Kidney (tissue), 13 donors: ENCODE measurements at regions not wholly inside any gene's neighbourhood (a gene's known extent, or its start where the extent isn't known, plus 50 kb on each side); places are given as distances from the start of the nearest gene placed in this dataset.

Experiments used
- DNase-seq, 5 donors: peaks; one replicate each; pipeline ENCODE4 v3.0.0-alpha.2; 2013 to 2020
- FAIRE-seq: peaks from 2 replicates; lab custom pipeline; 2012; peaks lifted over from hg19 to GRCh38; lab: Jason Lieb, UNC
- H3K27ac ChIP-seq, 2 donors: one replicate each; pipeline ENCODE4 v1.7.0; 2013; ENCODE audit warnings: low read depth in 2 of 2, low read length in 2 of 2, inconsistent platforms in 1 of 2
- H3K27me3 ChIP-seq: one replicate; pipeline ENCODE4 v1.7.1; 2013; ENCODE audit warnings: low read length, inconsistent platforms; ENCODE audit not compliant: control insufficient read depth, insufficient read depth
- H3K36me3 ChIP-seq, 3 donors: one replicate each; pipeline versions ENCODE4 v1.7.0 to v1.7.1; 2013; ENCODE audit warnings: low read length in 3 of 3, control low read depth in 1 of 3, inconsistent platforms in 1 of 3; ENCODE audit not compliant: insufficient read depth in 3 of 3, control insufficient read depth in 2 of 3
- H3K4me1 ChIP-seq, 3 donors: one replicate each; pipeline versions ENCODE4 v1.7.0 to v1.7.1; 2013; ENCODE audit warnings: low read length in 3 of 3, inconsistent platforms in 1 of 3, low read depth in 1 of 3; ENCODE audit not compliant: control insufficient read depth in 2 of 3, insufficient read depth in 2 of 3
- H3K4me3 ChIP-seq, 3 donors: one replicate each; pipeline versions ENCODE4 v1.7.0 to v1.8.1; 2013; ENCODE audit warnings: low read length in 3 of 3, control low read depth in 1 of 3, inconsistent platforms in 1 of 3
- H3K9ac ChIP-seq, 3 donors: one replicate each; pipeline versions ENCODE4 v1.7.0 to v1.7.1; 2013; ENCODE audit warnings: low read length in 3 of 3, control low read depth in 1 of 3, inconsistent platforms in 1 of 3
- H3K9me3 ChIP-seq, 3 donors: one replicate each; pipeline versions ENCODE4 v1.7.0 to v1.7.1; 2013; ENCODE audit warnings: low read length in 3 of 3, control low read depth in 1 of 3, inconsistent platforms in 1 of 3; ENCODE audit not compliant: control insufficient read depth in 2 of 3, insufficient read depth in 1 of 3
- CTCF ChIP-seq: IDR thresholded peaks from 3 replicates; pipeline ENCODE4 v1.5.1; 2012; ENCODE audit warnings: mild to moderate bottlenecking, moderate library complexity, borderline replicate concordance; ENCODE audit not compliant: insufficient read depth; ENCODE audit errors: extremely low read depth
- intact Hi-C: fragments of 100-400 bp; cut with DNase I; formaldehyde crosslinking; loops from one replicate; pipeline ENCODE4 v1.11.1; 2022
- donor health status: control.
- donor health status: control.
- donor health status: control.
- donor health status: control.
- donor health status: control.
- donor health status: DM: yes; HTN: yes; CAD: no.
- donor health status: Normal renal cell carcinoma (clear cell type).

GRCh38 chr1:235056937-235057336 lies 71.7 kb downstream of the TOMM20 start:
- H3K9me3 ChIP-seq, result no peaks in the 10 kb centered on the region
- H3K27ac ChIP-seq, result no peak overlapping the region
- H3K9ac ChIP-seq, result no peak overlapping the region
- H3K36me3 ChIP-seq, result no peaks in the 10 kb centered on the region
- TF ChIP-seq CTCF, result no peak
- H3K27me3 ChIP-seq, result no peaks in the 10 kb centered on the region
- intact Hi-C loops, result no loop called here
- no peak overlapping the region for H3K4me3 ChIP-seq
- H3K4me1 ChIP-seq, result peaks cover 6 to 16% (median 15%) of the 10 kb centered on the region in 3 donors
- no peak for FAIRE-seq
- DNase-seq, result peak in 1 of 5 donors; percentile 22

GRCh38 chr1:235054936-235055335 lies 73.7 kb downstream of the TOMM20 start:
- Histone ChIP-seq H3K4me1 (no peaks in the 10 kb centered on the region), H3K9me3 (no peaks in the 10 kb centered on the region), H3K9ac (no peak overlapping the region), H3K4me3 (no peak overlapping the region), H3K27me3 (no peaks in the 10 kb centered on the region), H3K36me3 (no peaks in the 10 kb centered on the region), H3K27ac (no peak overlapping the region)
- FAIRE-seq (no peak), DNase-seq (peak in 1 of 5 donors; percentile 46)
- intact Hi-C loops, result no loop called here
- TF ChIP-seq CTCF, result no peak

- Histone ChIP-seq H3K9ac (no peak overlapping the region), H3K36me3 (no peaks in the 10 kb centered on the region), H3K27ac (no peak overlapping the region), H3K4me1 (no peaks in the 10 kb centered on the region), H3K9me3 (no peaks in the 10 kb centered on the region), H3K27me3 (no peaks in the 10 kb centered on the region), H3K4me3 (no peak overlapping the region)
- FAIRE-seq (no peak), DNase-seq (peak in 1 of 5 donors; percentile 28)
- intact Hi-C loops, result no loop called here
- TF ChIP-seq CTCF, result no peak
Measured at GRCh38 chr1:235054466-235054865, 74.2 kb downstream of the TOMM20 start.
